Loucy (cell line): ENCODE measurements at regions not wholly inside any gene's neighbourhood (a gene's known extent, or its start where the extent isn't known, plus 50 kb on each side); places are given as distances from the start of the nearest gene placed in this dataset.

Source experiments
- CTCF ChIP-seq: fragments of 200-600 bp; sonication (generic); conservative IDR thresholded peaks from 2 replicates; pipeline ENCODE4 v1.5.1; 2014; ENCODE audit warnings: mild to moderate bottlenecking, antibody characterized with exemption, low read length
- EZH2phosphoT487 ChIP-seq: fragments of 200-600 bp; IDR thresholded peaks from 2 replicates; pipeline ENCODE4 v1.6.1; 2018; ENCODE audit warnings: antibody characterized with exemption, mild to moderate bottlenecking, moderate library complexity, borderline replicate concordance

- no peak for TF ChIP-seq CTCF
- TF ChIP-seq EZH2phosphoT487 = no peak
These were observed 555.0 kb upstream of the ADGRL4 start for GRCh38 chr1:79561521-79561978.
